BJ (cell line): ENCODE measurements at regions not wholly inside any gene's neighbourhood (a gene's known extent, or its start where the extent isn't known, plus 50 kb on each side); places are given as distances from the start of the nearest gene placed in this dataset.

Experiments
- CTCF ChIA-PET: fragments of 350-600 bp; formaldehyde crosslinking; extraction: SDS; loops from one replicate; lab custom pipeline; 2021; ENCODE audit warnings: antibody characterized with exemption, inconsistent platforms; lab: Yijun Ruan, JAX
- POLR2A ChIA-PET: fragments of 300-600 bp; sonication (Branson Sonifier 250); formaldehyde crosslinking; extraction: SDS; loops from one replicate; lab custom pipeline; 2021; ENCODE audit warnings: antibody characterized with exemption; lab: Charles Lee
- DNase-seq: peaks from one replicate; pipeline ENCODE4 v3.0.0-alpha.2; 2011; ENCODE audit warnings: low read depth
- H3K27me3 ChIP-seq: 2 replicates; pipeline ENCODE4 v1.6.0; 2011; ENCODE audit warnings: low read length; ENCODE audit not compliant: control insufficient read depth, insufficient read depth
- H3K36me3 ChIP-seq: 2 replicates; pipeline ENCODE4 v1.5.1; 2011; ENCODE audit warnings: low read length; ENCODE audit not compliant: control insufficient read depth, insufficient read depth
- H3K4me3 ChIP-seq: 2 replicates; pipeline ENCODE4 v1.5.1; 2011; ENCODE audit warnings: low read depth, mild to moderate bottlenecking, control low read depth, low read length
- CTCF ChIP-seq: IDR thresholded peaks from 2 replicates; pipeline ENCODE4 v1.5.1; 2011; ENCODE audit warnings: low read depth, mild to moderate bottlenecking, control low read depth, inconsistent platforms, low read length, moderate library complexity; ENCODE audit not compliant: insufficient read depth

GRCh38 chr10:128337860-128338378 is 211.7 kb upstream of the MKI67 start:
- CTCF ChIA-PET = no interaction called here
- no peak for DNase-seq
- POLR2A ChIA-PET = no interaction called here

GRCh38 chr10:128338951-128339350 is 212.7 kb upstream of the MKI67 start:
- no peak for TF ChIP-seq CTCF
- POLR2A ChIA-PET = no interaction called here
- Histone ChIP-seq H3K36me3 (no peaks in the 10 kb centered on the region), H3K27me3 (no peaks in the 10 kb centered on the region), H3K4me3 (no peak overlapping the region)
- CTCF ChIA-PET = no interaction called here
- DNase-seq = no peak

More at GRCh38 chr10:128337860-128338378, 211.7 kb upstream of the MKI67 start:
- no peak for TF ChIP-seq CTCF
- no peaks in the 10 kb centered on the region for H3K27me3 ChIP-seq
- H3K36me3 ChIP-seq = no peaks in the 10 kb centered on the region
- no peak overlapping the region for H3K4me3 ChIP-seq

DNA sequence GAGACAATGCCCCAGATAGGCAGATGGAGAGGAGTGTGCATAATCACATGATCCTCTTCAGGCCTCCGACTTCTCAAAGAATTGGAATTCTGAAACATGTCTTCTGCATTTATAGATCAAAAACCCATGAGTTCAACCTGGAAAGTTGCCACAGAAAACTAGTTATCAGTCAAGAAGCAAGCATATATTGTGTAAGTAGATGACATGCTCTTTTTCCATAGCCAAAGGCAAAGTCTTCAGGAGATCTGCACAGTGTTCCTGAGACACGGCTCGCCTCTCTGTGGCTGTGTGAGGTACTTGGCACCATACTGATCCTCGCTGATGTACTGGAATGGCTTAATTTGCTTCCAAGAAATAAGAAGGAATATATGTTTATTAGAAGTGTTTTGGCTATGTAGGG is 213.5 kb upstream of the MKI67 start:
- Histone ChIP-seq H3K27me3 (no peaks in the 10 kb centered on the region), H3K4me3 (no peak overlapping the region), H3K36me3 (no peaks in the 10 kb centered on the region)
- no peak for TF ChIP-seq CTCF
- ChIA-PET POLR2A (no interaction called here), CTCF (no interaction called here)
- no peak for DNase-seq

DNA sequence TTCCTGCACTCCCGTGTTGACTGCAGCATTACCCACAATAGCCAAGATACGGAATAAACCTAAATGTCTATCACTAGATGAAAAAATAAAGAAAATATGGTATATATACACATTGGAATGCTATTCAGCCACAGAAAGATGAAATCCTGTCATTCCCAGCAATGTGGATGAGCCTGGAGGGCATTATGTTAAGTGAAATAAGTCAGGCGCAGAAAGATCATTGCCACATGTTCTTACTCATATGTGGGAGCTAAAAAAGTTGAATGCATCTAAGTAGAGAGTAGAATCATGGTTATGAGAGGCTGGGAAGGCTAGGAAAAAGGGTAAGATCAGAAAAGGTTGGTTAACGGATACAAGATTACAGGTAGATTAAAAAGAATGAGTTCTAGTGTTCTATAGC is 219.1 kb upstream of the MKI67 start:
- no peak overlapping the region for H3K4me3 ChIP-seq
- TF ChIP-seq CTCF = no peak
- ChIA-PET CTCF (no interaction called here), POLR2A (no interaction called here)
- no peaks in the 10 kb centered on the region for H3K36me3 ChIP-seq
- no peaks in the 10 kb centered on the region for H3K27me3 ChIP-seq
- no peak for DNase-seq

- Histone ChIP-seq H3K27me3 (no peaks in the 10 kb centered on the region), H3K36me3 (no peaks in the 10 kb centered on the region), H3K4me3 (no peak overlapping the region)
- ChIA-PET CTCF (no interaction called here), POLR2A (no interaction called here)
- no peak for DNase-seq
- no peak for TF ChIP-seq CTCF
These were observed 234.6 kb upstream of the MKI67 start for GRCh38 chr10:128360783-128361182.
